Cerebellar cortex (tissue), 1 donor: ENCODE measurements at regions not wholly inside any gene's neighbourhood (a gene's known extent, or its start where the extent isn't known, plus 50 kb on each side); places are given as distances from the start of the nearest gene placed in this dataset.

Source experiments
- DNase-seq: peaks from one replicate; pipeline ENCODE4 v3.0.0-alpha.2; 2015; ENCODE audit warnings: low spot score

DNA sequence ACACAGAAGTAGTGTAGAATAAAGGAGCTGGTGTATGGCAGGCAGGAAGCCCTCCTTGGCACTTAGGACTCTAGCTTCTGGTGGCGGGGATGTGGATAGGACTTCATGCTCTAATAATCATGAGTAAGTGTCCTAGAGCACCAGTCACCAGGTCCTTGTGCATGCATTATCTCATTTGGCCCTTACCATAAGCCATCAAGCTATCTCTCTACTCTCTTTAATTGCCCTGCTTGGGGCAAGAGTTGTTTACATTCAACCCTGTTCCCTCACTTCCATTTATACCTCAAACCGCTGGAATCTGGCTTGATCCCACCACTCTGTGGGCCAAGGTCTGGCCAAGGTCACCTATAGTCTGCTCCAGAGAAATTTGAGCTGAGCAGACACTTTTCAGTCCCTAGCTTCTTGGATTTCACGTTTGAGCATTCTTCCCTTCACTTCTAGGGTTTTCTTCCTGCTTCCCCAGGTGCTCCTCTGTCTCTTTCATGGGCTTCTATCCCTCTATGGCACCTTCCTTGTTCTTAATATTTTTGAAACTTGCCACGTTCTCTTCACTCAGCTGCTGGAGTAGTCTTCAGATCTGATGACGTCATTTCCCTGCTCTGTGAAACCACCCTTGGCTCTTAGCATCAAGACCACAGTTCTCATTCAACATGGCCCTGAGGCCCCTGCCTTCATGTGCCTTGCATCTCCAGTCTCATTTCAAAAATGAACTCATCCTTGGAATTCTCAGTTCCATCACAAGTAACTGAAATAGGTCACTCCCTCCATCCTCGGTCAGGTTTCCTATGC is 94.9 kb upstream of the GATA6 start:
- no peak for DNase-seq

GRCh38 chr18:22080035-22080434 is 89.4 kb upstream of the GATA6 start:
- DNase-seq: no peak

DNA sequence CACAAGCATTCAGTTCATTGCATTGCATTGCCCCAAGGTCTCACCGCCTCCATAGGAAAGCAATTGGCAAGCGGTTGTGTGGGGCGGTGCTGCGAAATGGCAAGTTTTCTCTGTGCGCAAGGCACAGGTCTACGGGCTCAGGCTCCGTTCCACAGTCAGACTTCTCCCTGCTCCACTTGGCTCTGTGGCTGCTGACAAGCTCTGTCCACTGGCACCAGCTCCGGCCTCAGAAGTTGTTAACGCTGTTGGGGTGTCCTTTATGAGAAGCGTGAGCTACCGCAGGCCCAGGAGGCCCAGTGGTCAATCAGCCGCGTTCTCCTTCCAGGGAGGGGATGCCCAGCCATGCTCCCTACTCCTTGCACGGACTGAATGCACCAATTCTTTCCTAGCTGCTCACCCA is 87.0 kb upstream of the GATA6 start:
- DNase-seq: no peak

GRCh38 chr18:22084547-22084946 is 84.8 kb upstream of the GATA6 start:
- no peak for DNase-seq

DNA sequence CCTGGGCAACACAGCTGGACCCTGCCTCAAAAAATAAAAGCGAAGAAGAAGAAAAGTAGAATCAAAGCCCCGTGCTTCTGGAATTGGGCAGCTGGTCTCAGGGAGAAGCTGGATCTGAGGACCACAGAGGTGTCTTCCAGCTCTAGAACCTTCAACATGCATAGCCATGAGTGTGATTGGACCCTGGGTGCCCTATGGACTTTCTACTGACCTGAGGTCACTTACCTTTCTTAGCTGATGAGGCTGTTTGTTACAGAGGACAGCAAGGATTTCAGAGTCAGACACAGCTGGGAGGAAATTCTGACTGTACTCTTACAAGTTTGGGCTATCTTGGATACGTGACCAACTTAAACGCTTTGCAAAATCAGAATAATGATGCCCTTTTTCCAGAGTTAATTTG is 82.4 kb upstream of the GATA6 start:
- no peak for DNase-seq

- no peak for DNase-seq
These were observed 81.4 kb upstream of the GATA6 start for GRCh38 chr18:22088029-22088428.

- no peak for DNase-seq
These were observed 80.3 kb upstream of the GATA6 start for GRCh38 chr18:22088996-22089640.

DNA sequence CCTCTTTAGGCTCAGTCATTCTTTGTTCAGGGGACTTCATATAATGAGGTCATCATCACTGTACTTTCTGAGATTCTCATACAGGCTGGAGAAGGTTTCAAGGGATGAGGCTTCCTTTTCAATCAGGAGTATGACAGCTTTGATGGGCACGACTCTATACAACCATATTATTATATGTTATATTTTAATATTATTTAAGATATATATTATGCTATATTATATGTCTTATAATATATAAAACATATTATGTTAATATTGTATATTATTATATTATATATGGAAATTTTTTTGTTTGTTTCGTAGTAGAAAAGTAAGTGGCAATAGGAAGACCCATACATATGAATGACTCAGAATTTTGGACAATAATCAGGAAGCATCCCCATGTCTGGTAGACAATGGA is 78.0 kb upstream of the GATA6 start:
- DNase-seq: no peak

DNA sequence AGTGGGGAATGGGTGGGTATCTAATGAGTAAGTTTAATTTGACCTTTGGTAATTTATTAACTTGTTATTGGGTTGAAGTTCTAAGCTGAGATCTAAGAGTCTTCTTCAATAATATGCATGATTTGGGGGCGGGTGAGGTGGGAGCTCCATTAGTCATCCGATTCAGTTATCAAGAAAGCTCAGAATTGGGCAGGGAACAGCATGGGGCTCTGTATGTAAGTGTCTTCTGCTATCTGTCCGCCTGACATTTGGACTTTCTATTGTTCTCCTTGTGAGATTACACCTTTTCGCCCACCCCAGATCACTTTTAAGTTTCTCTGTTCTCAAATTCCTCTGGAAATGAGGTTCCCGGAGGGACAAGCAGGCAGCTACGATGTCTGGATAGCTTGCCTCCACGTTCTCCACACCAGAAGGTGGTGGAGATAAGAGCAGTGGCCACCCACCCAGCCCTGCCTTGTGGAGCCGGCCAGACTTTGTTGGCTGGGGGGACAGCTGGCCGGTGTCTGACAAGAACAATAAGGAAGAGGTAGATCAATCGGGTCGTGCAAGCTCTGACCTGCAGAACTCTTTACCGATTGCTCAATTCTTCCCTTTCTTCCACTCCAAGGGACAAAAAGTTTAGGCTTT is 75.5 kb upstream of the GATA6 start:
- DNase-seq: no peak

DNA sequence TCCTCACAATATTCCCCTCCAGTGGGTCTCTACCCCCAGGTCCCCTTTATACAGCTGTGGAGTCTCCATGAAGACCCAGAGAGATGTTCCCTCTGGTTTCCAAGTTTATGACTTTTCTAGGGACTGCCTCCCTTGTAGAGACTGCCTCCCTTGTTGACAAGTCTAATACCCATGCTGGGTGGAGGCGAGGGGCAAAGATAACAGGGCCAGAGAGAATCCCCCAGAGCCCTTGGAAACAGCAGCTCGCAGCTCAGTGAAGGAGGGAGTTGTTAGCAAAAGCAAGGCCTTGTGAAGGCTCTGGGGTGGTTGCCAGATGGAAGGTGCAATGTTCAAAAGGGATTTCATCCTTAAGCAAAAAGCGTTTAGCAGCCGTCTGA is 75.0 kb upstream of the GATA6 start:
- DNase-seq: no peak

- DNase-seq: no peak
These were observed 70.8 kb upstream of the GATA6 start for GRCh38 chr18:22098563-22098989.

GRCh38 chr18:22099925-22100324 is 69.5 kb upstream of the GATA6 start:
- DNase-seq: no peak

GRCh38 chr18:22101731-22102130 is 67.7 kb upstream of the GATA6 start:
- no peak for DNase-seq

DNA sequence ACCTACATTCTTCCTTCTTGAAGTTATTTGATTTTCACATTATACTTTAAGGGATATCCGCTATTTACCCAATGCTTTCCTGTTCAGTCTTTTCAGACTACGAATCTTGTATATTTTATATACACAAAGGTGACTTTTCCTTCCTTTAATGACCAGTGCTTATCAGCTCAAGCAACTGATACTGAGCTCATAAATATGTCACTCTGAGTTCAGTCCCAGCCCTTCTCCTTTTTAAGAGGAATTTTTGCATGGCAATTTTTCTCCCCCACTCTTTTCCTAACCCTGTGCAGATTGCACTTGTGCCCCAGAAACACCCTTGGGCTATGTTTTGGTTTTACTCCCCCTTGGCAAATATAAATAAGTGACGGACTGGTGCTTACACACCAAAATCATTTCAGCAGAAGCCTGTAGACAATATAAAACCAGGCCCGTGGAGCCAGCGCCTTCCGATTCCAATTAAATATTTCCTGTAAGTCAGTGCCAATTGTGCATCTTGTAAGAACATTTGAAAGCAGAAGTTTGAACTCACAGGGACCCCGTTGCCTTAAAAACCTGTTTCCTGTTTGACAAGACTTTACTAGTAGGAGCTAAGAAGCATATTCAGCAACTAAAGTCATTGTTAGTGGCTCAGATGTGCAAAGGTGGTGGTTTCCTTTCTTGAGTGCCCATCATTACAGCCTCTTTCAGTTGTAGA is 66.3 kb upstream of the GATA6 start:
- no peak for DNase-seq

- no peak for DNase-seq
These were observed 65.8 kb upstream of the GATA6 start for GRCh38 chr18:22103647-22104031.

DNA sequence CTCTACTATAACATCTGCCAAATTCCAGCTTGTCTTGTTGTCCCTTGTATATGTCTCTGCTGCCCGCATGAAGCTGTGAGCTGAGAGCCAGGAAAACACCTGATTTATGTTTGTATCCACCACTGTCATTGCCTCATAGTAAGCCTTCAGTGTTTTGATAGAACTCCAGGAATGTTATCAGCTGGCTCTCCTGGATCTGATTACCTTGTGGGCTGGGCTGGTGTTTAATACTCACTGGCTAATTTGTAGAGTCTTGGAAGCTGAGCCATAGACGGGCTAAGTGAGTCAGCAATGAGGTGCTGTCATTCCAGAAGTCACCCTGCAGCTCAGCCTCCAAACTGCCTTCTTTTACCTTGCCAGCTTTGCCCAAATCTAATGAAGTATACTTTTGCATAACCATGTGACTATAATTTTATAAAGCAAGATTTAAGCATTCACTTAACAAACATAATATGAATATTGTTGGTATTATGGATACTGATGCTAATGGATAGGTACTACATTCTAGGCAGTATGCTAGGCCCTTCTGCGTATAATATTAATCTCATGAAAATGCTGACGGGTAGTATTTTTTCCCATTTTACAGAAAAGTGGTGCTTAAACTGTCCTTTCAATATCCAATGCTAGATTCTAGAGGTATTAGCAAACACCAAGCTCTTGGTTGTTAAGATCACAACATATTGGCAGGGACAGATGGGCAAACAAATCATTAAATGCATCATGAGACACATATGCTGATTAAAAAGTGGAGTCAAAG is 62.7 kb upstream of the GATA6 start:
- DNase-seq: no peak

DNA sequence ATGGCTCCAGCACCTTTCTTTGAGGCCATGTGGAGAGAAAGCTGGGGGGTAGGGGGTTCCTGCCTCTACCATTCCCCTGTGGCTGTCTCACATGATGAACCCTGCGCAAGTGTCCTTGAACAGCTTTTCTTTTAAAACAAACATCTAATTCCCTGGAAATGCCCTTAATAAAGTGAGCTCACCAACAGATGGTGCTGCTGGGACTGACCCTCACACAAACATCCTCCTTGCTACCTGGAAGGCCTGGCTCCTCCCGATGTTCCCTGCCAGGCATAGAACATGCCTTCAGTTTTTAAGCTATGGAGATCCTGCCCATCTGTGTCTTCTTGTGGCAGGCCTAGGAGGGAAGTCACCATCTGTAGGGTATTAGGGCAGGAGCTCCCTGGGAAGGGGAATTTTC is 60.7 kb upstream of the GATA6 start:
- peak; percentile 5 for DNase-seq

GRCh38 chr18:22109535-22109934 is 59.9 kb upstream of the GATA6 start:
- DNase-seq: no peak

GRCh38 chr18:22110461-22110924 is 58.9 kb upstream of the GATA6 start:
- peak; percentile 18 for DNase-seq

DNA sequence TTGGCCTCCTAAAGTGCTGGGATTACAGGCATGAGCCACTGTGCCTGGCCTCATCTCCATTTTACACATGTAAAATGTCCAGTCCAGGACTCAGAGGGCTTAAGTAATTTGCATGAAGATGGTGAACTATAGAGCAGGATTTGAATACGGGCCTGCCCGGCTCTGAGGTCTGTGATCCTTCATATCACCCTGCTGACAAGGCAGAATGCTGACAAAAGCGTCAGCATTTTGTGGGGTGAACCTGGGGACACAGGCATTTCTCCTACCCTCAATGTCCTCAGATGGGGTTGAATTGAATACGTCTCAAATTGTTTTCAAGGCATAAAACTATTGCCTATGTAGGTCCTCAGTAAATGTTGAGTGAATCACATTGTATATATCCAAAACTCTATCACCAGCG is 57.2 kb upstream of the GATA6 start:
- DNase-seq: no peak

- DNase-seq: no peak
These were observed 56.1 kb upstream of the GATA6 start for GRCh38 chr18:22113144-22113844.
